Spleen (tissue), 7 donors: ENCODE measurements at regions not wholly inside any gene's neighbourhood (a gene's known extent, or its start where the extent isn't known, plus 50 kb on each side); places are given as distances from the start of the nearest gene placed in this dataset.

ENCODE experiments used
- CTCF ChIP-seq, 11 experiments: fragments of 200-600 bp in 7 of 11; fragments of 450-650 bp in 4 of 11; sonication (generic) in 4 of 11; IDR thresholded peaks in 8 of 11; conservative IDR thresholded peaks in 3 of 11; 1 replicate in 7 of 11; 2 replicates in 4 of 11; pipeline versions ENCODE4 v1.4.0 to v1.8.0; 2016 to 2021; ENCODE audit warnings: antibody characterized with exemption in 11 of 11, inconsistent platforms in 4 of 11, mild to moderate bottlenecking in 1 of 11
- POLR2A ChIP-seq, 3 donors: fragments of 450-650 bp; IDR thresholded peaks; one replicate each; pipeline ENCODE4 v1.5.1; 2017; ENCODE audit warnings: antibody characterized with exemption in 3 of 3, mild to moderate bottlenecking in 1 of 3
- POLR2AphosphoS5 ChIP-seq, 3 donors: sonication (generic); formaldehyde crosslinking; IDR thresholded peaks; one replicate each; pipeline ENCODE4 v1.5.1; 2017; ENCODE audit warnings: antibody characterized with exemption in 3 of 3
- donor health status: DM: no; HTN: no; CAD: no; lungs with moderate emphysema.
- donor health status: DM: no; HTN: no; CAD: no.
- donor health status: DM: no; HTN: no; CAD: no.

GRCh38 chr2:176744146-176744545 lies 468.4 kb upstream of the HNRNPA3 start:
- TF ChIP-seq CTCF (IDR thresholded peaks at IDR 0.05 in 8 of 11, conservative IDR thresholded peaks at IDR 0.05 in 3 of 11) (no peak), POLR2A (IDR thresholded peaks at IDR 0.05) (no peak), POLR2AphosphoS5 (IDR thresholded peaks at IDR 0.05) (no peak)
